ENCODE measurements at regions not wholly inside any gene's neighbourhood (a gene's known extent, or its start where the extent isn't known, plus 50 kb on each side); places are given as distances from the start of the nearest gene placed in this dataset.
"Not testable (repeated sequence)": the region's sequence is repeated elsewhere in the genome, so short reads cannot be mapped to it uniquely, and the experiment has no call there.

DNA sequence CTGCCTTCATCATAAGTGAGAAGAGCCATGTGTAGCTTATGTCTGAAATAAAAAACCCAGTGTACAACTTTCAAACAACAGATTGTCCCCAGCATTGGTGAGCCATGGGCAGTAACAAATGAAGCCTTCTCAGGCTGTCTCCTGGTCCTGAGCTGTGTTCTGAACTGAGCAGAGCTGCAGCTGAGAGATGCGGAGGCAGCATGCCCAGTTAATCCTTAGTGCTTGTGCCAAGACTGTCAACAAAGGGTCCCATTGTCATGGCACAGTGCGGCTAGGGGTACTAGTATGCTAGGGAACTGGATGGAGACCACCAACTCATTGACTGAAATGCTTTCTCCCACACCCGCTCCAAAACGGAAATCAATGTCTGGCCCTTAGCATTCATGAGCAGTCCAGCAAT is 154.3 kb downstream of the RMST start:
- peak in 1 of 2 experiments; percentile 3 for DNase-seq
- Histone ChIP-seq H3K4me3 (no peak overlapping the region), H3K4me1 (no peaks in the 10 kb centered on the region), H3K27me3 (no peaks in the 10 kb centered on the region), H3K27ac (no peak overlapping the region), H3K36me3 (no peaks in the 10 kb centered on the region), H3K9me3 (replicated peaks) (no peaks in the 10 kb centered on the region)

GRCh38 chr12:97628962-97629361 is 166.4 kb downstream of the RMST start:
- Histone ChIP-seq H3K4me1 (no peaks in the 10 kb centered on the region; the same call in 1 of the 2 replicates), H3K27ac (no peak overlapping the region), H3K36me3 (no peaks in the 10 kb centered on the region), H3K9me3 (replicated peaks) (no peaks in the 10 kb centered on the region), H3K27me3 (0 out of 2 replicates have a peak, but pooled peaks cover 5% of the 10 kb centered on the region), H3K4me3 (no peak overlapping the region)
- no peak for DNase-seq

DNA sequence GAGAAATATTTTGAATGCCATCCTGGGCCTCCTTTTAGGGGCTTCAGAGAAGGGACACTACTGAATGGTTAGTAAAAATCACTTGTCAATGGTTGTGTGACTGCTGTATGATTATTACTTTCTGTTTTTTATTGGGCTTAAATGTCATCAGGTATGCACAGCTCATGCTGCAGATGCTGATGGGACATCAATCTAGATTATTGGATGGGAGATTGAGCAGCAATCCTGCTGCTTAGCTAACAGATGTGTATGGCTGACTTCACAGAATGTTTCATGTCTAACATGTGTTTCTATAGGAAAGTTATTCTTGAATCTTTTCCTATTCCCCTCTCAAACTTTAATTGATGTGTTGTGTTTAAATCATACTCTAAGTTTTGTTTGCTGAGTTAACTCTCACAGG is 166.8 kb downstream of the RMST start:
- Histone ChIP-seq H3K9me3 (replicated peaks) (no peaks in the 10 kb centered on the region), H3K27ac (no peak overlapping the region), H3K4me3 (no peak overlapping the region), H3K4me1 (no peaks in the 10 kb centered on the region; the same call in 1 of the 2 replicates), H3K27me3 (0 out of 2 replicates have a peak, but pooled peaks cover 5% of the 10 kb centered on the region), H3K36me3 (no peaks in the 10 kb centered on the region)
- DNase-seq: no peak

DNA sequence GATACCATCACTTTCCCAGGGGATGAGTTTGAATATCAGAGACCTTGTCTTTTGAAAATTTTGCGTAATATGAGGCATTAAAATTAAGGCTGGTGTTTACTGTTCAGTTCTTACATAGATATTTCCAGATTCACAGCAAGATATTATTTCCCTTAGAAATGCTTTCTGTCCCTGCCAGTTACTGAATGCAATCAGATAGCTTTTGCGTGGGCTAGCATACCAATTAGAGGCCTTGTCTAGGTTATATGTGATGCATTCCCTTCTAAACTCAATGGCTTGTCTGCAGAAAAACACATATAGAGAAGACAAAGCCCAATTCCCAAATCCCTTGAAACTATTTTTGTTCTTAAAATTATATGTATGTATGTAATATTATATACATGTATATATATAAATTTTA is 167.8 kb downstream of the RMST start:
- no peak for DNase-seq
- 0 out of 2 replicates have a peak, but pooled peaks cover 5% of the 10 kb centered on the region for H3K27me3 ChIP-seq
- H3K36me3 ChIP-seq: no peaks in the 10 kb centered on the region
- no peaks in the 10 kb centered on the region; the same call in 1 of the 2 replicates for H3K4me1 ChIP-seq
- no peak overlapping the region for H3K4me3 ChIP-seq
- no peaks in the 10 kb centered on the region for H3K9me3 ChIP-seq (replicated peaks)
- no peak overlapping the region for H3K27ac ChIP-seq

DNA sequence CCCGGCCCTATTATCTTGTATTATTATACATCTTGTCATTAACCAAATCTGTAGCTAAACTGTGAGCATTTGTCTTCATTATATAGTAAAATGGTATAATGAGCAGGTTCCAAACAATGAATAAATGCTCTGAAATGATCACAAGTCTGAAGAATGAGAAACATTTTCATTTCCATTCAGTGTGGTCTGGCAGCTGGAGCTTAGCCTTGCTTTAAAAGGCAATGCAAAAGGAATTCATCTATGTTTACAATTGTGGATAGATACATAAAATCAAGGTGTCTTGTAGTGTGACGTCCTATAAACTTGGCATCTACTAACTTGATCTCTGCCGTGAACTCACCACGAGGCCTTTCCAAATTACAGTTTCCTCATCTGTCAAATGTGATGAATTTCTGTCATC is 168.3 kb downstream of the RMST start:
- Histone ChIP-seq H3K27me3 (0 out of 2 replicates have a peak, but pooled peaks cover 5% of the 10 kb centered on the region), H3K27ac (no peak overlapping the region), H3K9me3 (replicated peaks) (no peaks in the 10 kb centered on the region), H3K4me3 (no peak overlapping the region), H3K4me1 (no peaks in the 10 kb centered on the region; the same call in 1 of the 2 replicates), H3K36me3 (no peaks in the 10 kb centered on the region)
- no peak for DNase-seq

DNA sequence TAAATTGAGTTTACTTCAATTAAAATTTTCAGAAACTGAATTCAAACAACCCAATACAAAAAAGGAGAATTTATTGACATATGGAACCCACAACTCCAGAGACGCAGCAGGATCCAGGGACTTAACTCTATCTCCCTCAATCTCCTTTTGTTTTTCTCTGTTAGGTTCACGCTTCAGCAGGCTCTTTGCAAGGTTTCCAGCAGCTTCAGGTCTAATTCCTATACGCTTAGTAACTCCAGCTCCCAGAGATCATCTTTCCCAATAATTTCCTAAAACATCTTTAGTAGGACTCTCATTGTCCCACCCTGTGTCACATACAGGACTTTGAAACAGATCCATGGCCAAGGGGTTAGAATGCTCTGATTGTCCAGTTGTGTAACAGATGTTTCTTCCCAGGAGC is 175.2 kb downstream of the RMST start:
- Histone ChIP-seq H3K27me3 (no peaks in the 10 kb centered on the region), H3K4me1 (no peaks in the 10 kb centered on the region; the same call in 1 of the 2 replicates), H3K4me3 (no peak overlapping the region), H3K27ac (no peak overlapping the region), H3K36me3 (no peaks in the 10 kb centered on the region), H3K9me3 (replicated peaks) (no peaks in the 10 kb centered on the region)
- no peak for DNase-seq

DNA sequence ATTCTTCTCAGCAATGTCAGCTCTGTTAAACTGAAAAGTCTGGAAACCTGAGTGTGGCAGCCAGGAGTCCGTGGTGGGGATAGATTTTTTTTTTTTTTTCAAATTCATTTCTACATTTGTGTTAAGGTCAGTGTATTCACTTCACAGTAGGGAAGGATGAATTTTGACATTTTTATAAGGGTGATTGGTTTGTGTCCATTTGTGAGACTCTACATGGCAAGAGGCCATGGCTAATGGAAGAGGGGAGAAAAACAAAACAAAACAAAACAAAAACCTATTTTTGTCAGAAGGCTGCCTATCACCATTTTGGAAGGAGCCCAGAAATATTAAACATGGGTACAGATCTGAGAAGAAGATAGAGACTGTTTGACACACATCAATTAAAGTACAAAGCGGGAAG is 176.1 kb downstream of the RMST start:
- H3K9me3 ChIP-seq (replicated peaks): no peaks in the 10 kb centered on the region
- no peaks in the 10 kb centered on the region for H3K36me3 ChIP-seq
- H3K4me1 ChIP-seq: no peaks in the 10 kb centered on the region; the same call in 1 of the 2 replicates
- H3K27me3 ChIP-seq: no peaks in the 10 kb centered on the region
- H3K27ac ChIP-seq: no peak overlapping the region
- no peak overlapping the region for H3K4me3 ChIP-seq
- DNase-seq: no peak

DNA sequence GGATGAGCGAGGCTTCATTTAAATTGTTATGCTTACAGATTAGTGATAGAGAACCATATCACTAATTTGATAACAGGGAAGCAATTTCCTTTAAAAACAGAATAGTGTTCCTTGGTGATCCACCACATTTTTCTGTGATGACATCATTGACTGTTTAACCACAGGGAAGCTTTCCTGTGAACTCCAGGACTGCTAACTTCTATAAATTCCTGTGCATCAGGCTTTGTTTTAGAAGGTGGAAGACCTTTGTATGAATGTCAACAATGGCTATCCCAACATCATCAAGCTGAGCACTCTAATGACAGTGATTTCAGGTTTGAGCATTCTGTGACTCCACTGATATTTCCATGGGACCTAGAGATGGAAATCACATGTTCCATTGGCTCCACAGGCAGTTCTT is 177.1 kb downstream of the RMST start:
- peak in 1 of 2 experiments; percentile 1 for DNase-seq
- H3K27ac ChIP-seq: no peak overlapping the region
- H3K4me3 ChIP-seq: no peak overlapping the region

GRCh38 chr12:97640826-97641225 is 178.2 kb downstream of the RMST start:
- Histone ChIP-seq H3K4me1 (no peaks in the 10 kb centered on the region; the same call in 1 of the 2 replicates), H3K27me3 (no peaks in the 10 kb centered on the region), H3K4me3 (no peak overlapping the region), H3K27ac (no peak overlapping the region), H3K9me3 (replicated peaks) (no peaks in the 10 kb centered on the region), H3K36me3 (no peaks in the 10 kb centered on the region)
- DNase-seq: no peak

More for the DNA sequence above, 177.1 kb downstream of the RMST start:
- H3K36me3 ChIP-seq: no peaks in the 10 kb centered on the region
- H3K9me3 ChIP-seq (replicated peaks): no peaks in the 10 kb centered on the region
- H3K4me1 ChIP-seq: no peaks in the 10 kb centered on the region; the same call in 1 of the 2 replicates
- H3K27me3 ChIP-seq: no peaks in the 10 kb centered on the region

DNA sequence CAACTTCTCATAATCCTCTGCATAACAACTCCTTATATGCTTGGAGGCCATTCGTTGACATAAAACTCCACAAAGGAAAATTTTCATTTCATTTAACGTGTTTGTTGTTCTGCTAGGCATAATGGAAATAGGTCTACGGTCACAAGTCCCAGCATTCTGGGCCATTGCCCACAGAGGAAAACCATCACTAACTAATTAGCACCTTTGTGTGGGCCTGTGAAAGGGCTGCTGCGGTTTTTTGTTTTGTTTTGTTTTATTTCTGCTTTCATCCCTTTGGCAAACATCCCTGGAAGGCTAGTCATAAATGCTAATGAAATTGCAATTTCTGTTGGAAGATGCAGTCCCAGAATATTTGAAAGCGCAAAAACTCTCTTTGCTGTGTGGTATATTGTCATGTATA is 180.3 kb downstream of the RMST start:
- Histone ChIP-seq H3K27me3 (no peaks in the 10 kb centered on the region), H3K4me1 (no peaks in the 10 kb centered on the region; the same call in 1 of the 2 replicates), H3K9me3 (replicated peaks) (no peaks in the 10 kb centered on the region), H3K27ac (no peak overlapping the region), H3K4me3 (no peak overlapping the region), H3K36me3 (no peaks in the 10 kb centered on the region)
- DNase-seq: no peak

DNA sequence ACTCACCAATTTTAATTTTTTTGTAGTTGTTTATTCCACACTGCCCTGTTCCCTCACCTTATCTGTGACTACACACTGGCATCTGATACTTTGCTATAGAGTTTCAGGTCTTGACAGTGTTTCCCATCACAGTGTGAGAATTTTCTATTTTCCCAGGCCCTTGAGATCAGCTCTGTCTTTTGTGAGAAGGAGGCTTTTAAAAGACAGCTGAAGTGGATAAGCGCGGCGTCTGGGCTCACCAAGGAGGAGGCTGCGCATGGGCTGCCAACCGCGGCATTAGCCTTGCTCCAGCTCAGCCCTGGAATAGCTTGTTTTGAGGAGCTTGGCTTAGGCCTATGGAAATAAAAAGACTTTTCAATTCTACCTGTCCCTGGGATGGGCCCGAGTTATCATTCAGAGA is 181.3 kb downstream of the RMST start:
- H3K27ac ChIP-seq: no peak overlapping the region
- no peaks in the 10 kb centered on the region for H3K27me3 ChIP-seq
- no peaks in the 10 kb centered on the region for H3K9me3 ChIP-seq (replicated peaks)
- DNase-seq: no peak
- H3K36me3 ChIP-seq: no peaks in the 10 kb centered on the region
- H3K4me1 ChIP-seq: no peaks in the 10 kb centered on the region; the same call in 1 of the 2 replicates
- H3K4me3 ChIP-seq: no peak overlapping the region

- no peaks in the 10 kb centered on the region for H3K9me3 ChIP-seq (replicated peaks)
- H3K36me3 ChIP-seq: no peaks in the 10 kb centered on the region
- H3K4me1 ChIP-seq: peaks cover 5% of the 10 kb centered on the region; the same call in 1 of the 2 replicates
- no peak for DNase-seq
- no peak overlapping the region for H3K27ac ChIP-seq
- H3K27me3 ChIP-seq: no peaks in the 10 kb centered on the region
- no peak overlapping the region for H3K4me3 ChIP-seq
These were observed 183.1 kb downstream of the RMST start for GRCh38 chr12:97645726-97646125.

DNA sequence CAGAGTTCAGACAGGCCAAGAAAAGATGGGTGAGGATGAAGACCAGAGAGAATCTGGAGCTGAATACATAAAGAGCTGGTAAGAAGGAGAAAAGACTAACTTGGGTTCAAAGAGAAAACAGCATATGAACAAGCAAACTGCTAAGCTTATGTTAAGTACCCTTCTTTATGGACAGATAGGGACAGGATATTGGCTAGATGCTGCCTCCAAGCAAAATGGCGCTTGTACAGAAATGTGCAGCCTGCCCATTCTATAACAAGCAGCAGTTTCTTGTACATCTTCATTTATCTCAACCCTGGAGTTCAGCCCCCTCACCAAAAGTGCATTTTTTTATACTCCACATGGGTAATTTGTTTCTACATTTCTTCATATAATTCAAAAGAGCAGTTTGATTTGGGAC is 184.5 kb downstream of the RMST start:
- H3K27me3 ChIP-seq: no peaks in the 10 kb centered on the region
- H3K27ac ChIP-seq: no peak overlapping the region
- no peak overlapping the region for H3K4me3 ChIP-seq
- H3K9me3 ChIP-seq (replicated peaks): no peaks in the 10 kb centered on the region
- H3K4me1 ChIP-seq: peaks cover 5% of the 10 kb centered on the region; the same call in 1 of the 2 replicates
- no peak for DNase-seq
- no peaks in the 10 kb centered on the region for H3K36me3 ChIP-seq

- H3K27me3 ChIP-seq: no peaks in the 10 kb centered on the region
- no peak overlapping the region for H3K27ac ChIP-seq
- H3K9me3 ChIP-seq (replicated peaks): no peaks in the 10 kb centered on the region
- DNase-seq: peak; percentile 16 to 53
- H3K36me3 ChIP-seq: no peaks in the 10 kb centered on the region
- H3K4me1 ChIP-seq: peaks cover 5% of the 10 kb centered on the region; the same call in 1 of the 2 replicates
- no peak overlapping the region for H3K4me3 ChIP-seq
These were observed 187.6 kb downstream of the RMST start for GRCh38 chr12:97650242-97650641.

GRCh38 chr12:97656548-97656947 is 193.9 kb downstream of the RMST start:
- H3K27me3 ChIP-seq, H3K27ac ChIP-seq, H3K4me3 ChIP-seq: not testable (repeated sequence)

DNA sequence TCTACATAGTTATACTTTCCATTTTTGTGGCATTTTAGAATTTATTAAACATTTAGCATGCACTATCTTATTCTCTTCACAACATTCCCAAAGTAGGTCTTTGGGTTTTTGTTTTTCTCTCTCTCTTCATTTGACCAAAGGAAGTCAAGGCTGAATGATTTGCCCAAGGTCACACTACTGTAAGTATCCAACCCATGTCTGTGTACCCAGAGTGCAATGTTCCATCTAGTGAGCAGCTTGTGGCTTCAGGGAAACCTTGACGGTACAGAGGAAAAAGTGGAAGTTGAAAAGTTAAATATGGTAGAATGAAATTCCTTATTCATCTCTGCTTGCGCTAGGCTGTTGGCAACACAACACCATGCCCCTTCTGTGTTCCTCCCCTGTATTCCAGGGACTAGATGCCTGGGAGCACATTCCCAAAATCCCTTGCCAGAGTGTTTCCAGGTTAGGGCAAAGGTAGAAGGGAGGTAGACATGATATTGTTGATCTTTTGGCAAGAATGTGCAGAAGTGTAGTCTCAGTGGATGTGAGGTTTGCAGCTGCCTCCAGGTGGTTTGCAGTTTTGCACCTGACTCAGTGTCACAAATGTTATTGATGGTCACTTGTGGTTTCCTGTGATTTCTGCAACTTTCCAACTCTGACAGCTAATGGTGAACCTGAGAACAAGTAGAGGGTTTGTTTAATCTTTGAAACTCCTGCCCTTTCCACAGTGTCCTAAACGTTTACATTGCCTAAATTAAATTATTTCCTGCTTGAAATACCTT is 196.7 kb downstream of the RMST start:
- DNase-seq: no peak
- Histone ChIP-seq H3K27ac (no peak overlapping the region), H3K36me3 (no peaks in the 10 kb centered on the region), H3K4me1 (no peaks in the 10 kb centered on the region), H3K9me3 (replicated peaks) (no peaks in the 10 kb centered on the region), H3K27me3 (no peaks in the 10 kb centered on the region), H3K4me3 (no peak overlapping the region)

More at GRCh38 chr12:97656548-97656947, 193.9 kb downstream of the RMST start:
- not testable (repeated sequence) for H3K9me3 ChIP-seq (replicated peaks); H3K36me3 ChIP-seq; H3K4me1 ChIP-seq; DNase-seq
